ENCODE measurements at regions not wholly inside any gene's neighbourhood (a gene's known extent, or its start where the extent isn't known, plus 50 kb on each side); places are given as distances from the start of the nearest gene placed in this dataset.

GRCh38 chr15:77715860-77716259, 83.1 kb upstream of the LINGO1 start:
- TF ChIP-seq CTCF (IDR thresholded peaks at IDR 0.05; ENCODE audit: low read depth, low read length), result no peak
- H3K27me3 ChIP-seq (ENCODE audit: insufficient read depth, low read depth, severe bottlenecking), result no peaks in the 10 kb centered on the region
- H3K27ac ChIP-seq, result no peak overlapping the region
- H3K4me3 ChIP-seq (ENCODE audit: low read depth, low read length), result no peak overlapping the region
- no peak for DNase-seq
- no peaks in the 10 kb centered on the region for H3K9me3 ChIP-seq (ENCODE audit: severe bottlenecking)
- no peaks in the 10 kb centered on the region for H3K36me3 ChIP-seq

- H3K36me3 ChIP-seq, result no peaks in the 10 kb centered on the region
- no peak overlapping the region for H3K27ac ChIP-seq
- TF ChIP-seq CTCF (IDR thresholded peaks at IDR 0.05; ENCODE audit: low read depth, low read length), result no peak
- no peaks in the 10 kb centered on the region for H3K9me3 ChIP-seq (ENCODE audit: severe bottlenecking)
- no peak for DNase-seq
- H3K27me3 ChIP-seq (ENCODE audit: insufficient read depth, low read depth, severe bottlenecking), result no peaks in the 10 kb centered on the region
- H3K4me3 ChIP-seq (ENCODE audit: low read depth, low read length), result no peak overlapping the region
These were observed 82.3 kb upstream of the LINGO1 start for GRCh38 chr15:77715051-77715450.

GRCh38 chr15:77714555-77714954, 81.8 kb upstream of the LINGO1 start:
- no peaks in the 10 kb centered on the region for H3K36me3 ChIP-seq
- no peaks in the 10 kb centered on the region for H3K9me3 ChIP-seq (ENCODE audit: severe bottlenecking)
- no peak for TF ChIP-seq CTCF (IDR thresholded peaks at IDR 0.05; ENCODE audit: low read depth, low read length)
- no peak for DNase-seq
- no peaks in the 10 kb centered on the region for H3K27me3 ChIP-seq (ENCODE audit: insufficient read depth, low read depth, severe bottlenecking)
- H3K4me3 ChIP-seq (ENCODE audit: low read depth, low read length), result no peak overlapping the region
- H3K27ac ChIP-seq, result no peak overlapping the region

- Histone ChIP-seq H3K27me3 (ENCODE audit: insufficient read depth, low read depth, severe bottlenecking) (no peaks in the 10 kb centered on the region), H3K9me3 (ENCODE audit: severe bottlenecking) (no peaks in the 10 kb centered on the region), H3K36me3 (no peaks in the 10 kb centered on the region), H3K27ac (no peak overlapping the region), H3K4me3 (ENCODE audit: low read depth, low read length) (no peak overlapping the region)
- DNase-seq, result no peak
- no peak for TF ChIP-seq CTCF (IDR thresholded peaks at IDR 0.05; ENCODE audit: low read depth, low read length)
These were observed 81.3 kb upstream of the LINGO1 start for GRCh38 chr15:77714023-77714422.

- H3K36me3 ChIP-seq, result no peaks in the 10 kb centered on the region
- no peak for TF ChIP-seq CTCF (IDR thresholded peaks at IDR 0.05; ENCODE audit: low read depth, low read length)
- no peak for DNase-seq
- no peak overlapping the region for H3K4me3 ChIP-seq (ENCODE audit: low read depth, low read length)
- H3K27ac ChIP-seq, result no peak overlapping the region
- H3K27me3 ChIP-seq (ENCODE audit: insufficient read depth, low read depth, severe bottlenecking), result no peaks in the 10 kb centered on the region
- H3K9me3 ChIP-seq (ENCODE audit: severe bottlenecking), result no peaks in the 10 kb centered on the region
These were observed 80.6 kb upstream of the LINGO1 start for GRCh38 chr15:77713281-77713680.

- no peaks in the 10 kb centered on the region for H3K27me3 ChIP-seq (ENCODE audit: insufficient read depth, low read depth, severe bottlenecking)
These were observed 79.7 kb upstream of the LINGO1 start for GRCh38 chr15:77712438-77712837.

More at GRCh38 chr15:77712438-77712837, 79.7 kb upstream of the LINGO1 start:
- DNase-seq, result no peak
- Histone ChIP-seq H3K4me3 (ENCODE audit: low read depth, low read length) (no peak overlapping the region), H3K36me3 (no peaks in the 10 kb centered on the region), H3K9me3 (ENCODE audit: severe bottlenecking) (no peaks in the 10 kb centered on the region), H3K27ac (no peak overlapping the region)
- TF ChIP-seq CTCF (IDR thresholded peaks at IDR 0.05; ENCODE audit: low read depth, low read length), result no peak
